CD8-positive, alpha-beta memory T cell (primary cell): ENCODE measurements at regions not wholly inside any gene's neighbourhood (a gene's known extent, or its start where the extent isn't known, plus 50 kb on each side); places are given as distances from the start of the nearest gene placed in this dataset.

Source experiments
- CTCF ChIA-PET: fragments of 350-600 bp; sonication (Branson Sonifier 250); formaldehyde crosslinking; loops from one replicate; lab custom pipeline; 2021; ENCODE audit warnings: antibody characterized with exemption; lab: Charles Lee
- POLR2A ChIA-PET: fragments of 350-600 bp; sonication (Branson Sonifier 250); formaldehyde crosslinking; loops from one replicate; lab custom pipeline; 2021; ENCODE audit warnings: antibody characterized with exemption; lab: Charles Lee
- DNase-seq, 5 donors: peaks; one replicate each; pipeline versions ENCODE4 v3.0.0 to v3.0.0-alpha.2; 2020 to 2022; ENCODE audit warnings: mixed read lengths in 1 of 5
- H3K27ac ChIP-seq: one replicate; pipeline ENCODE4 v1.7.0; 2013; ENCODE audit warnings: low read depth, mild to moderate bottlenecking, low read length, moderate library complexity
- H3K27me3 ChIP-seq: 2 replicates; pipeline ENCODE4 v1.7.0; 2013; ENCODE audit warnings: low read length, mild to moderate bottlenecking; ENCODE audit not compliant: insufficient read depth, poor library complexity, severe bottlenecking
- H3K36me3 ChIP-seq: 2 replicates; pipeline ENCODE4 v1.7.0; 2013; ENCODE audit warnings: mild to moderate bottlenecking, low read length, moderate library complexity; ENCODE audit not compliant: insufficient read depth
- H3K4me1 ChIP-seq: 2 replicates; pipeline ENCODE4 v1.7.0; 2013; ENCODE audit warnings: mild to moderate bottlenecking, low read length, moderate library complexity; ENCODE audit not compliant: insufficient read depth
- H3K4me3 ChIP-seq: 2 replicates; pipeline ENCODE4 v1.7.0; 2013; ENCODE audit warnings: mild to moderate bottlenecking, low read length
- H3K9me3 ChIP-seq: 2 replicates; pipeline ENCODE4 v1.7.0; 2013; ENCODE audit warnings: mild to moderate bottlenecking, low read length
- H3K27ac Mint-ChIP-seq, 8 donors: one replicate each; pipeline ENCODE4 v1.8.0; 2020 to 2021; ENCODE audit warnings: mixed read lengths in 8 of 8, mild to moderate bottlenecking in 6 of 8, inconsistent platforms in 3 of 8, moderate library complexity in 3 of 8
- H3K27me3 Mint-ChIP-seq, 2 donors: one replicate each; pipeline ENCODE4 v1.8.0; 2020 to 2021; ENCODE audit warnings: mixed read lengths in 2 of 2, mild to moderate bottlenecking in 1 of 2, moderate library complexity in 1 of 2
- H3K36me3 Mint-ChIP-seq, 3 donors: one replicate each; pipeline ENCODE4 v1.8.0; 2020 to 2021; ENCODE audit warnings: mixed read lengths in 3 of 3, inconsistent platforms in 1 of 3, mild to moderate bottlenecking in 1 of 3
- H3K4me1 Mint-ChIP-seq, 3 donors: one replicate each; pipeline ENCODE4 v1.8.0; 2020 to 2021; ENCODE audit warnings: mixed read lengths in 3 of 3, inconsistent platforms in 1 of 3, mild to moderate bottlenecking in 1 of 3
- H3K4me3 Mint-ChIP-seq, 7 donors: one replicate each; pipeline ENCODE4 v1.8.0; 2020 to 2021; ENCODE audit warnings: mixed read lengths in 7 of 7, mild to moderate bottlenecking in 6 of 7, moderate library complexity in 4 of 7, inconsistent platforms in 2 of 7
- H3K9me3 Mint-ChIP-seq, 5 donors: one replicate each; pipeline ENCODE4 v1.8.0; 2020 to 2022; ENCODE audit warnings: mixed read lengths in 5 of 5, mild to moderate bottlenecking in 3 of 5, moderate library complexity in 2 of 5, inconsistent platforms in 1 of 5

GRCh38 chr11:70615036-70615875 is 216.9 kb downstream of the CTTN start:
- Histone ChIP-seq H3K36me3 (no peaks in the 10 kb centered on the region), H3K27ac (no peak overlapping the region), H3K4me1 (no peaks in the 10 kb centered on the region), H3K9me3 (no peaks in the 10 kb centered on the region), H3K27me3 (no peaks in the 10 kb centered on the region), H3K4me3 (no peak overlapping the region)
- H3K4me1 Mint-ChIP-seq, result no peaks in the 10 kb centered on the region
- H3K27me3 Mint-ChIP-seq, result peaks cover 1 to 2% of the 10 kb centered on the region in 2 donors
- no peak for DNase-seq
- H3K4me3 Mint-ChIP-seq, result no peak overlapping the region
- no peaks in the 10 kb centered on the region for H3K36me3 Mint-ChIP-seq
- ChIA-PET POLR2A (no interaction called here), CTCF (no interaction called here)
- no peak overlapping the region for H3K27ac Mint-ChIP-seq
- H3K9me3 Mint-ChIP-seq, result peaks cover 0 to 5% (median 0%) of the 10 kb centered on the region in 5 donors

GRCh38 chr11:70616317-70616716 is 218.0 kb downstream of the CTTN start:
- Histone ChIP-seq H3K9me3 (no peaks in the 10 kb centered on the region), H3K4me1 (no peaks in the 10 kb centered on the region), H3K36me3 (no peaks in the 10 kb centered on the region), H3K27me3 (no peaks in the 10 kb centered on the region), H3K27ac (no peak overlapping the region), H3K4me3 (no peak overlapping the region)
- Mint-ChIP-seq H3K36me3 (no peaks in the 10 kb centered on the region), H3K27ac (no peak overlapping the region), H3K4me1 (no peaks in the 10 kb centered on the region), H3K9me3 (peaks cover 0 to 5% (median 0%) of the 10 kb centered on the region in 5 donors), H3K27me3 (peaks cover 0 to 1% of the 10 kb centered on the region in 2 donors), H3K4me3 (no peak overlapping the region)
- CTCF ChIA-PET, result no interaction called here
- DNase-seq, result no peak
- POLR2A ChIA-PET, result no interaction called here

- H3K4me3 Mint-ChIP-seq, result no peak overlapping the region
- H3K36me3 Mint-ChIP-seq, result no peaks in the 10 kb centered on the region
- ChIA-PET POLR2A (no interaction called here), CTCF (no interaction called here)
- Histone ChIP-seq H3K36me3 (no peaks in the 10 kb centered on the region), H3K4me1 (no peaks in the 10 kb centered on the region), H3K4me3 (no peak overlapping the region), H3K27me3 (no peaks in the 10 kb centered on the region), H3K27ac (no peak overlapping the region), H3K9me3 (no peaks in the 10 kb centered on the region)
- H3K4me1 Mint-ChIP-seq, result no peaks in the 10 kb centered on the region
- no peak for DNase-seq
- H3K9me3 Mint-ChIP-seq, result peaks cover 0 to 5% (median 0%) of the 10 kb centered on the region in 5 donors
- H3K27ac Mint-ChIP-seq, result no peak overlapping the region
- peaks cover 0 to 1% of the 10 kb centered on the region in 2 donors for H3K27me3 Mint-ChIP-seq
Measured at GRCh38 chr11:70616938-70617654, 218.8 kb downstream of the CTTN start.

GRCh38 chr11:70618431-70619101 is 220.2 kb downstream of the CTTN start:
- H3K4me1 Mint-ChIP-seq, result no peaks in the 10 kb centered on the region
- Histone ChIP-seq H3K36me3 (no peaks in the 10 kb centered on the region), H3K27ac (no peak overlapping the region), H3K4me3 (no peak overlapping the region), H3K27me3 (no peaks in the 10 kb centered on the region), H3K9me3 (no peaks in the 10 kb centered on the region), H3K4me1 (no peaks in the 10 kb centered on the region)
- H3K27me3 Mint-ChIP-seq, result peaks cover 0 to 4% of the 10 kb centered on the region in 2 donors
- no peaks in the 10 kb centered on the region for H3K36me3 Mint-ChIP-seq
- no peak for DNase-seq
- H3K4me3 Mint-ChIP-seq, result no peak overlapping the region
- H3K9me3 Mint-ChIP-seq, result peaks cover 0 to 5% (median 0%) of the 10 kb centered on the region in 5 donors
- H3K27ac Mint-ChIP-seq, result no peak overlapping the region
- CTCF ChIA-PET, result no interaction called here
- POLR2A ChIA-PET, result no interaction called here

GRCh38 chr11:70619591-70619990 is 221.3 kb downstream of the CTTN start:
- ChIA-PET CTCF (no interaction called here), POLR2A (no interaction called here)
- Mint-ChIP-seq H3K27ac (no peak overlapping the region), H3K27me3 (peaks cover 0 to 4% of the 10 kb centered on the region in 2 donors), H3K4me1 (no peaks in the 10 kb centered on the region), H3K36me3 (no peaks in the 10 kb centered on the region), H3K4me3 (no peak overlapping the region), H3K9me3 (peaks cover 0 to 4% (median 0%) of the 10 kb centered on the region in 5 donors)
- H3K4me3 ChIP-seq, result no peak overlapping the region
- H3K27ac ChIP-seq, result no peak overlapping the region
- H3K4me1 ChIP-seq, result no peaks in the 10 kb centered on the region
- DNase-seq, result no peak
- H3K36me3 ChIP-seq, result no peaks in the 10 kb centered on the region
- no peaks in the 10 kb centered on the region for H3K9me3 ChIP-seq
- no peaks in the 10 kb centered on the region for H3K27me3 ChIP-seq

GRCh38 chr11:70620510-70621184 is 222.3 kb downstream of the CTTN start:
- ChIA-PET POLR2A (no interaction called here), CTCF (no interaction called here)
- no peaks in the 10 kb centered on the region for H3K4me1 Mint-ChIP-seq
- Histone ChIP-seq H3K27ac (no peak overlapping the region), H3K4me3 (no peak overlapping the region), H3K36me3 (no peaks in the 10 kb centered on the region), H3K27me3 (no peaks in the 10 kb centered on the region), H3K4me1 (no peaks in the 10 kb centered on the region), H3K9me3 (no peaks in the 10 kb centered on the region)
- H3K9me3 Mint-ChIP-seq, result peaks cover 0 to 4% (median 0%) of the 10 kb centered on the region in 5 donors
- H3K27ac Mint-ChIP-seq, result no peak overlapping the region
- no peak for DNase-seq
- H3K27me3 Mint-ChIP-seq, result peaks cover 0 to 6% of the 10 kb centered on the region in 2 donors
- H3K36me3 Mint-ChIP-seq, result no peaks in the 10 kb centered on the region
- H3K4me3 Mint-ChIP-seq, result no peak overlapping the region

- CTCF ChIA-PET, result no interaction called here
- H3K27me3 Mint-ChIP-seq, result peaks cover 0 to 6% of the 10 kb centered on the region in 2 donors
Measured at GRCh38 chr11:70621241-70621640, 222.9 kb downstream of the CTTN start.

More at GRCh38 chr11:70621241-70621640, 222.9 kb downstream of the CTTN start:
- Mint-ChIP-seq H3K27ac (no peak overlapping the region), H3K36me3 (no peaks in the 10 kb centered on the region), H3K4me1 (no peaks in the 10 kb centered on the region), H3K4me3 (no peak overlapping the region), H3K9me3 (peaks cover 0 to 4% (median 0%) of the 10 kb centered on the region in 5 donors)
- Histone ChIP-seq H3K4me3 (no peak overlapping the region), H3K4me1 (no peaks in the 10 kb centered on the region), H3K9me3 (no peaks in the 10 kb centered on the region), H3K27me3 (no peaks in the 10 kb centered on the region), H3K36me3 (no peaks in the 10 kb centered on the region), H3K27ac (no peak overlapping the region)
- POLR2A ChIA-PET, result no interaction called here
- no peak for DNase-seq
